ENCODE measurements at regions not wholly inside any gene's neighbourhood (a gene's known extent, or its start where the extent isn't known, plus 50 kb on each side); places are given as distances from the start of the nearest gene placed in this dataset.
"Not testable (repeated sequence)": the region's sequence is repeated elsewhere in the genome, so short reads cannot be mapped to it uniquely, and the experiment has no call there.

GRCh38 chr5:36521838-36522745 lies 84.3 kb upstream of the SLC1A3 start:
- no peak for DNase-seq (ENCODE audit: extremely low read depth, low read depth, low spot score)

GRCh38 chr5:36522746-36523065 lies 83.7 kb upstream of the SLC1A3 start:
- DNase-seq (ENCODE audit: extremely low read depth, low read depth, low spot score), result no peak

- no peak for DNase-seq (ENCODE audit: extremely low read depth, low read depth, low spot score)
These were observed 83.0 kb upstream of the SLC1A3 start for GRCh38 chr5:36523450-36523849.

- no peak for DNase-seq (ENCODE audit: extremely low read depth, low read depth, low spot score)
These were observed 82.5 kb upstream of the SLC1A3 start for GRCh38 chr5:36523926-36524325.

GRCh38 chr5:36526537-36526936 lies 79.9 kb upstream of the SLC1A3 start:
- no peak for DNase-seq (ENCODE audit: extremely low read depth, low read depth, low spot score)

GRCh38 chr5:36528588-36528987 lies 77.8 kb upstream of the SLC1A3 start:
- DNase-seq (ENCODE audit: extremely low read depth, low read depth, low spot score), result no peak

GRCh38 chr5:36529142-36529541 lies 77.3 kb upstream of the SLC1A3 start:
- DNase-seq (ENCODE audit: extremely low read depth, low read depth, low spot score), result no peak

- no peak for DNase-seq (ENCODE audit: extremely low read depth, low read depth, low spot score)
These were observed 76.2 kb upstream of the SLC1A3 start for GRCh38 chr5:36530215-36530614.

GRCh38 chr5:36531401-36531800 lies 75.0 kb upstream of the SLC1A3 start:
- no peak for DNase-seq (ENCODE audit: extremely low read depth, low read depth, low spot score)

- DNase-seq (ENCODE audit: extremely low read depth, low read depth, low spot score), result no peak
These were observed 71.0 kb upstream of the SLC1A3 start for GRCh38 chr5:36535378-36535777.

GRCh38 chr5:36535859-36536615 lies 70.4 kb upstream of the SLC1A3 start:
- no peak for DNase-seq (ENCODE audit: extremely low read depth, low read depth, low spot score)

GRCh38 chr5:36536616-36537005 lies 69.8 kb upstream of the SLC1A3 start:
- no peak for DNase-seq (ENCODE audit: extremely low read depth, low read depth, low spot score)

GRCh38 chr5:36537724-36538123 lies 68.7 kb upstream of the SLC1A3 start:
- DNase-seq (ENCODE audit: extremely low read depth, low read depth, low spot score), result no peak

GRCh38 chr5:36552651-36553393 lies 53.6 kb upstream of the SLC1A3 start:
- DNase-seq (ENCODE audit: extremely low read depth, low read depth, low spot score), result no peak

- not testable (repeated sequence) for DNase-seq (ENCODE audit: extremely low read depth, low read depth, low spot score)
These were observed 51.4 kb upstream of the SLC1A3 start for GRCh38 chr5:36555035-36555434.
